Urinary bladder (tissue), 3 donors: ENCODE measurements at regions not wholly inside any gene's neighbourhood (a gene's known extent, or its start where the extent isn't known, plus 50 kb on each side); places are given as distances from the start of the nearest gene placed in this dataset.

Experiments used
- DNase-seq: peaks from one replicate; pipeline ENCODE4 v3.0.0-alpha.2; 2015; ENCODE audit errors: extremely low spot score
- H3K27ac ChIP-seq: one replicate; pipeline ENCODE4 v1.5.1; 2013; ENCODE audit warnings: low read depth, mild to moderate bottlenecking, moderate library complexity
- H3K36me3 ChIP-seq: one replicate; pipeline ENCODE4 v1.6.1; 2013; ENCODE audit warnings: mild to moderate bottlenecking, moderate library complexity; ENCODE audit not compliant: insufficient read depth
- H3K4me1 ChIP-seq: one replicate; pipeline ENCODE4 v1.6.1; 2013; ENCODE audit warnings: mild to moderate bottlenecking, moderate library complexity; ENCODE audit not compliant: insufficient read depth
- H3K4me3 ChIP-seq: one replicate; pipeline ENCODE4 v1.5.1; 2013; ENCODE audit warnings: low read depth, low read length
- WGBS: extraction: QIAGEN DNeasy Blood & Tissue Kit; methylation state at CpG from one replicate; pipeline ENCODE4 v1.1.7; 2013; 5-methylcytosine and 5-hydroxymethylcytosine counted together
- donor health status: healthy with polysubstance abuse.
- donor health status: healthy.

DNA sequence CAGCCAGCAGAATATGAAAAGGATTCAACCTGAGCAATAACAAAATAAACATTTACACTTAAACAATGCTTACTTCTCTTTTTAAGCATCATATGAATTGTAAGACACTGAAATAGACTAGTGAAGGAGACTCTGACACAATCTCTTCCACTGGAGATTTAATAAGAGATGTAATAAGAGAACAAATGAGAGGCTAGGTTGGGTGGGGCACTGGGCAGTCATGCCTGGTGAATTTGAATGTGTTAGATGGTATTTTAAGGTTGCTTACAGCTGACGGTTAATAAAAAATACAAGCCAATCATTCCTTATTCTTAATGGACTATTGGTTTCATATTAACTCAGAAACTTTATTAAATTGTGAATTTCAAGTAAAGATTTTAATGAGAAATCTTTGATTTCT is 105.9 kb upstream of the TARS1 start:
- 96% methylated on average over 1 of the region's 1 CpG for WGBS
- Histone ChIP-seq H3K36me3 (no peaks in the 10 kb centered on the region), H3K27ac (no peak overlapping the region), H3K4me1 (no peaks in the 10 kb centered on the region), H3K4me3 (no peak overlapping the region)
- no peak for DNase-seq

DNA sequence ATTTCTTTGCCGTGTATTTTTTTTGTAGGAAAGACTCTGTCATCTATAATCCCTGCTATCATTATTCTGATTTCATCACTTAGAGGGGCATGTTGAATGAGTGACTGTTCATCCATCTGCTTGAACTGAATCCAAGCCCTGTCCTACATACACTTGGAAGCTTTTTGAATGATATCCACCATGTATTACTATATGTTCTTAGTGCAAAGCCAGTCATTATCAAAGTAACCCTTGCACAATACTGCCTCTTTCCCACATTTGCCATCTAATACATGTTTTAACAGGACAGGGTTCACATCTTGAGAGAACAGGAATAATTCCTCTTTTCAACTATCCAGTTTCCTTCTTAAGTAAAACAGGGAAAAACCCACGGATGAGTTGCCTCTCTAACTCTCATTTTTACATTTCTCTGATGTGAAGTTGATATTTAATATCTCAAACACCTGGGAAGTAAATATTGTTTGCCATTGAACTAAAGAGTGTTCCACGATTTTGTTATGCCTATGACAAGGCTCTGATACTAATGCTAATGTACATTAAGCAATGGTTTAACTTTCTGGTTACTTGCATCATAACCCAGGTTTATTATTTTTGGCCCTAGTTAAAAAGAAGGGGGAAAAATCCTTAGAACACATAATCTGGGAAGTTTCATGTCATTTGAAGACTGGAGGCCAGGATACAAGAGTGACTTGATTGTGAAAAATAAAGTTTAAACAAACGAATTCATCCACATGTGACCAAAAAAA is 103.7 kb upstream of the TARS1 start:
- H3K4me3 ChIP-seq, result no peak overlapping the region
- no peaks in the 10 kb centered on the region for H3K4me1 ChIP-seq
- no peak overlapping the region for H3K27ac ChIP-seq
- WGBS, result 75% methylated on average over 4 of the region's 4 CpGs
- DNase-seq, result no peak
- no peaks in the 10 kb centered on the region for H3K36me3 ChIP-seq

DNA sequence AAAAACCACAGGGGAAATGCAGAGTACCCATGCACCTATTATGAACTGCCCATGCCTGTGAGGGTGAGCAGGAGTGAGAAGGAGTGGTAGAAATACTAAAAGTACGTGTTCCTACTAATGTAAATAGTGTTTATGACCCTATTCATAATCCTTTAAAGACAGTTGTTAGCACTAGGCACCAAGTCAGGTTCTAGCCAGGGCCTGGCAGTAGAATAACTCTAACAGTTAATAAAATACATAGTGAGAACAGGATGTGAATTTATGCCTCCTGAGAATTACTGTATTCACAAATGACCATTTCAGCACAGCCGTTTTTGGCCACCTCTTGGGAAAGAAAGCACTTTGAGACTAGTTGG is 103.2 kb upstream of the TARS1 start:
- no peak for DNase-seq
- no peak overlapping the region for H3K27ac ChIP-seq
- H3K36me3 ChIP-seq, result no peaks in the 10 kb centered on the region
- WGBS, result 40% methylated on average over 2 of the region's 2 CpGs
- no peak overlapping the region for H3K4me3 ChIP-seq
- no peaks in the 10 kb centered on the region for H3K4me1 ChIP-seq

DNA sequence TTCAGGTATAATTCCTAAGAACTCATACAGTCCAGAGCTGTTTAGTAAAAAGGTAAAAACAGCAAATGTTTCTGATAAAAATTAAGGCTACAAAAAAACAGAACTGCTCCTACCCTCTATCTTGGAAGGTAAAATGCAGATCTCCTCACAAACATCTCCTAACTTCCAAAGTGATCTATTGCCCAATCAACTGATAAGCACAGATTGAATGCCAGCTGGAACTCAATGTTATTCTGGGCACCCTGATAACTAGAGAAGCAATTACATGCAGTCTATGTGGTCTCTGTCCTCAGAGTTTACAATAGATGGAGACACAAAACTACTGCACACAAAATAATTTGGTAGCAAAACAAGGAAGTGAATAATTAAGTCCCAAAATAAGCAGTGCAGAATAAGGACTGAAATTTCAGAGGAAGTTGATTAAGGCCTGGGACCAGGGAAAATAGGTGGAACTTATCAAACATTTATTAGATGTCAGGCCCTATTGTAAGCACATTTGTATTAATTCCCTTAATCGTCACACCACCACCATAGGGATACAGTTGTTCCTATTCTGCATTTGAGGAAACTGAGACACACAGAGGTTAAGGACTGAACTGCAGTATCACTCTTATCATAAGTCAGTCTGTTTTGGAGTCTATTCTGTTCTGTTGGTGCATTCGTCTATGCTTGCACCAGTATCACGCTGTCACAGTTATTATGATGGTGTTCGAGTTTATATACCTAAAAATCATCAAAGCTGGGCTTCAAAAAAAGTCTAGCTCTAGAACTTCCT is 102.2 kb upstream of the TARS1 start:
- 90% methylated on average over 4 of the region's 4 CpGs for WGBS
- Histone ChIP-seq H3K27ac (no peak overlapping the region), H3K36me3 (no peaks in the 10 kb centered on the region), H3K4me3 (no peak overlapping the region), H3K4me1 (no peaks in the 10 kb centered on the region)
- no peak for DNase-seq

DNA sequence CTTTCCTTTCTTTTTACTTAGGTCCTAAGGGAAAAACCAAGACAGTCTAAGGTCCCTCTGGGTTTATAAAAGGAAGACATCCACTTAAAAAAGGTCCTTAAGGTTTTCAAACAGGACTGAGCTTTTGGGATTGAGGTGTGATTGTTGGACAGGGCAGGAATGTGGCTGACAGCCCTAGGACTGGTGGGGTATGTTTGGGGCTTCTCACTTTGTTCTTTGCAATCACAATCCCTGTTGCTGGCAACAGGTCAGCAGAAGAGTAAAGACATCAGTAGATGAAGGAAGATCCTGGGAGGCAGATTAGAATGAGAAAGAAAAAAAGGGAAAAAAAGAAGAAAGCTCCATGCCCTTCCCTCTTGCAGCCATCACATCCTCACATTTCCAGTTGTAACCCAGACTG is 101.4 kb upstream of the TARS1 start:
- no peak overlapping the region for H3K27ac ChIP-seq
- H3K4me1 ChIP-seq, result no peaks in the 10 kb centered on the region
- no peak for DNase-seq
- H3K36me3 ChIP-seq, result no peaks in the 10 kb centered on the region
- no peak overlapping the region for H3K4me3 ChIP-seq

DNA sequence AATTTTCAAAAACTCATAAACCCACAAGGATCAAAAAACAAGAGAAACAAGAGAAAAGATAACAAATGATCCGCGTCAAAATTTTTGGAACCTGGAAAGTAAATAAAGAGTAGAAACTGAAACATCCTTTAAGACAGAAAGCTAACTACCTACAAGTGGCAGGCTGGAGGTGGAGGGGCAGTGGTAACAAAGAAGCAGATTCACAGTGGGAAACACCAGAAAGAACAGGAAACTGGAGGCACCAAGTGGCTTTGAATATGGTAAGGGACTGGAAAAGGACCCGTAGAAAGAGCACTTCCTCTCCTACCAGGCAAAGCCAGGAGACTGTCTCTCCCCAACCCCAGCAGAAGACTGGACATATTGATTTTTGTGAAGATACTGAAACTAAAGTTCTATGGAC is 100.6 kb upstream of the TARS1 start:
- no peak for DNase-seq
- no peaks in the 10 kb centered on the region for H3K36me3 ChIP-seq
- no peak overlapping the region for H3K27ac ChIP-seq
- no peak overlapping the region for H3K4me3 ChIP-seq
- no peaks in the 10 kb centered on the region for H3K4me1 ChIP-seq
- WGBS, result 70% methylated on average over 3 of the region's 3 CpGs

DNA sequence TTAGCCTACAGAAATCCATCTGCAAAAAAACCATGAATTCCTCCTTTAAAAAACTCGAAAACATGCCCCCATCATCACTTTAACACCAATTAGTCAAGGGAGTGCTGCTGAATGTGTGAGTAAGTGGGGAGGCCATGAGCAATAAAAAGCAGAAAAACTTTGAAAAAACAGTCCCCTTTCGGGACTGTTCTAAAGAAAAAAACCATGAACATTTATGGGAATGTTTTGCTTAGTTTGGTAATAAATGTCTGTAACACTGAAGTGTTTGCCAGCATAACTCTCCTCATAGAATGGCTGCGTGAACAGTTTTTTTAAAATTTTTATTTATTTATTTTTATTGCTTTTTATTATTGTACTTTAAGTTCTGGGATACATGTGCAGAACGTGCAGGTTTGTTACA is 99.4 kb upstream of the TARS1 start:
- H3K4me1 ChIP-seq, result no peaks in the 10 kb centered on the region
- no peak overlapping the region for H3K4me3 ChIP-seq
- H3K27ac ChIP-seq, result no peak overlapping the region
- DNase-seq, result no peak
- H3K36me3 ChIP-seq, result no peaks in the 10 kb centered on the region
- WGBS, result 60% methylated on average over 4 of the region's 4 CpGs

DNA sequence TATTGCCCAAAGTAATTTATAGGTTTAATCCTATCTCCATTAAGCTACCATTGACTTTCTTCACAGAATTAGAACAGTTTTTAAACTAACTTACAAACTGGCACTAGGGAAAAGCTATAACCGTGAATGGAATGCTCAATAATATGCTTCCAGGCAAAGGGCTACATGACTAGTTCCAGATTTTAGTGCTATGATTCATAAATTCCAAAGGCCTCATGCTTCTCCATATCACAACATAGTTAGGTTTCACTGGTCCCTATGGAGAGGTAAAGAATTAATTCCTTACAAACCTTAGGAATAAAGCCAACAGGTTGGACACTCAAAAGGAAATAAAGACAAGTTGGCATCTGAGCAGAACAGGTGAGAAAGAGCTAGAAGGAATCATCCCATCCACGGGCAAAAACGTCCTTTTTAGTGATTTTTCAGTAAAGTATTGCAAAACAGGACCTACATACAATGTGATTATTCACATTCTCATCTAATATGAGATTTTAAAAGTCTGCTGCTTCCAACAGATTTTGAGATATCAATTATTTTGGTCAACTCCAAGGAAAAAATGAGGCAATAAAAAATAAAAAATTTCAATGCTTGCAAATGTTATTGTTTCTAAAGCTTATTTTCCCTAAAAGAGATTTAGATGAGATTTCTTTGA is 97.0 kb upstream of the TARS1 start:
- WGBS, result 45% methylated on average over 3 of the region's 3 CpGs
- peak overlapping the region; percentile 23 for H3K27ac ChIP-seq
- no peak for DNase-seq
- no peaks in the 10 kb centered on the region for H3K4me1 ChIP-seq
- no peak overlapping the region for H3K4me3 ChIP-seq
- H3K36me3 ChIP-seq, result no peaks in the 10 kb centered on the region

DNA sequence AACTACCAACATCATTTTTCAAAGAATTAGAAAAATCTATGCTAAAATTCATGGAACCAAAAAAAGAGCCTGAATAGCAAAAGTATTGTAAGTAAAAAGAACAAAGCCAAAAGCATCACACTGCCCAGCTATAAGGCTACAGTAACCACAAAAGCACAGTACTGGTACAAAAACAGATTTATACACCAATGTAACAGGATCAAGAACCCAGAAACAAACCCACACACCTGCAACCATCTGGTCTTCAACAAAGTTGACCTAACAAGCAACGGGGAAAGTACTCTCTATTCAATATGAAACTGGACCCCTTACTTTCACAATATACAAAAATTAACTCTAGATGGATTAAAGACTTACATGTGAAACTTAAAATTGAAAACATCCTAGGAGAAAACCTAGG is 94.2 kb upstream of the TARS1 start:
- Histone ChIP-seq H3K4me3 (no peak overlapping the region), H3K4me1 (no peaks in the 10 kb centered on the region), H3K36me3 (no peaks in the 10 kb centered on the region), H3K27ac (no peak overlapping the region)
- no peak for DNase-seq
- 74% methylated on average over 1 of the region's 1 CpG for WGBS

DNA sequence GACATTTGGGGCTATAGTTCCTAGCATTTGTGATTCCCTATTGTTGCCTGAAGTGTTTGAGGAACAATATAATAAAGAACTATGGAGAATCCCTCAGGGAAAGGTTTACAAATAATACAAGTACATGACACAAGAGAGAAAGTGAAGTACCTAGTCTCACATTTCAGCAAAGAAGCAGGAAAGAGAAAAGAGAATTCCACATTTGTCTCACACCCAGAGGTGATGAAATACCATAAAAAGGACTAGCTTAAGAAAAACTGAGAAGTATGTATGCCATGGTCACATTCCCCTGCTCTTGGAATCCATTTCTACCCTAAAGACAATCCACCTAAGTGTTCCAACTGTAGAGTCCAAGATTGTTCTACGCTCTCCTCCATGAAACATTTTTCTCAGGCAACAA is 79.0 kb upstream of the TARS1 start:
- H3K4me3 ChIP-seq, result no peak overlapping the region
- H3K27ac ChIP-seq, result no peak overlapping the region
- WGBS, result 76% methylated on average over 1 of the region's 1 CpG
- H3K4me1 ChIP-seq, result no peaks in the 10 kb centered on the region
- no peaks in the 10 kb centered on the region for H3K36me3 ChIP-seq
- no peak for DNase-seq

DNA sequence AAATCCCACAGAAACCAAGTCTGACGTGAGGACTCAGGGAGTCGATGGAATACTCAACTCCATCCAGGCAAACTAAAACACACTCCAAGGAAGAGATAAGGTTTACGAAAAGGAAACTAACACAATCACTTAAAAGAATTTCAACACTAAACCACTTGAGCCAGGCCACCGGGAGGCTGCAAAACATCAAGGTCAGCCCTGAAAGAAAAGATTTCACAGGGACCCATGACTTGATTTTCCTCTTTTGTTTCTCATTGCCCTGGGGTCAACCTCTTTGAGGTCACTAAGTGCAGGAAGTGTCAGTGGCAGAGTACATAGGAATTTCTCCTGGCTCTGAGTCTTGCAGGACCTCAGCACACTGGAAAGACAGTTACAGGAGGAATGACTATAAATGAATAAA is 77.8 kb upstream of the TARS1 start:
- Histone ChIP-seq H3K27ac (no peak overlapping the region), H3K4me3 (no peak overlapping the region), H3K36me3 (no peaks in the 10 kb centered on the region), H3K4me1 (no peaks in the 10 kb centered on the region)
- no peak for DNase-seq
- 16% methylated on average over 4 of the region's 4 CpGs for WGBS

DNA sequence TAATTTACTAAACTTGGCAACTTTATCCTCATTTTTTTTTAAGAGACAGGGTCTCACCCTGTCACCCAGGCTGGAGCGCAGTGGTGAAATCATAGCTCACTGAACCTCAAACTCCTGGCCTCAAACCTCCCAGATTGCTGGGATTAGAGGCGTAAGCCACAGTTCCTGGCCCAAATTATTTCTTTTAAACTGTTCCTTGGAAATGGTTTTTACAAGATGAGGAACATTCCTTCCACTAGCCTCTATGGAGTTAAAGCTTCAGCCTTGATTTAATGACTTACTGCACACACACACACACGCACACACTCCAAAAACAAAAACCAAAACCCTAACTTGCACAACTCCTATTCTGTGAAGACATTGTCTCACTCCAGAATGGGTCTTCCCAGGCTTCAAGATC is 77.2 kb upstream of the TARS1 start:
- Histone ChIP-seq H3K27ac (no peak overlapping the region), H3K4me3 (no peak overlapping the region), H3K4me1 (no peaks in the 10 kb centered on the region), H3K36me3 (no peaks in the 10 kb centered on the region)
- no peak for DNase-seq
- 36% methylated on average over 3 of the region's 3 CpGs for WGBS

DNA sequence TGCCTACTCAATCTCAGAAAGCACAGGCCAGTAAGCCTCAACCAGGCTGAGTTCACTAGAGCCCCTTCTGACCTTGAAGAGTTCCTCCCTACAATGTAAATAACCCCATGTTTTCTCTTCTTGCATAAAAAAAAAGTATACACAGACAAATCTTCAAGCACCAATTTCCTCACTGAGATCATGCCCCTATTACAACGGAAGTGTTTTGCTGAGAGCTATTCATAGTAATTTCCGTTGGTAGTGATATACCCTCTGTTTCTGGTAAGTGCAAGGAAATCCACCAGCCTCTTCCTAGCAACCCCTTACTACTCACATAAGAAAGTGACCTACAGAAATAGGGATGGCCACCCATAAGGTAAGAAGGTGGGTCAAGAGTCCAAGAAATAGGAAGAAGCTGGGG is 76.4 kb upstream of the TARS1 start:
- 70% methylated on average over 2 of the region's 2 CpGs for whole genome bisulfite sequencing
- Histone ChIP-seq H3K27ac (peak overlapping the region; percentile 38), H3K4me3 (no peak overlapping the region), H3K36me3 (no peaks in the 10 kb centered on the region), H3K4me1 (no peaks in the 10 kb centered on the region)
- DNase-seq, result no peak

DNA sequence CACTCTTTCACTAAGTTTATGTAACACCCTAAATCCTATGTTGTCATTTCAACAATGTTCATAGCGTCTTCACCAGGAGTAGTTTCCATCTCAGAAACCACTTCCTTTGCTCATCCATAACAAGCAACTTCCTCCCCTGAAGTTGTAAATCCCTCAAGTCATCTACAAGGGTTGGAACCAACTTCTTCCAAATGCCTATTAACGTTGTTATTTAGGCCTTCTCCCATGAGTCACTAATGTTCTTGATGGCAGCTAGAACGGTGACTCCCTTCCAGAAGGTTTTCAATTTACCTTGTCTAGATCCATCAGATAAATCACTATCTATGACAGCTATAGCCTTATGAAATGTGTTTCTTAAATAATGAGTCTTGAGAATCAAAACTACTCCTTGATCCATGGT is 73.3 kb upstream of the TARS1 start:
- H3K36me3 ChIP-seq, result no peaks in the 10 kb centered on the region
- 81% methylated on average over 3 of the region's 3 CpGs for WGBS
- H3K4me1 ChIP-seq, result no peaks in the 10 kb centered on the region
- H3K4me3 ChIP-seq, result no peak overlapping the region
- H3K27ac ChIP-seq, result no peak overlapping the region
- DNase-seq, result no peak
